ENCODE measurements at regions not wholly inside any gene's neighbourhood (a gene's known extent, or its start where the extent isn't known, plus 50 kb on each side); places are given as distances from the start of the nearest gene placed in this dataset.

DNA sequence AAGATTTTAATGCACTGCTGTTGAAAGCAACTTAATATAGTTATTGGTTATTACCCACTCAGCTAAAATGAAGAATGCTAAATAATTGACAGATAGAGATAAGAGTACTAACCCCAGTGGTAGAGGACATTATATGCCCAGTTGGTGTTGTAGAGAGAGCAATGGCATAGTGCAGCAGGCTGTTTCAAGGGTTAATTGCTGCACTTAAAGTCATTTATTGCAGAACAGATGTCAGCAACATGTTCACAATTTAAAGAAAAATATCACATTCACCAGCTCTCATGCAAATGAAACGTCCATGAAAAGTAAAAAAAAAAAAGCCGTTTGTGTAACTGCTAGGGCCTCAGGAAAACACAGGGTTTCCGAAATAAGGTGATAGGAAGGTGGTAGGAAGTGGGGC, 254.6 kb downstream of the MTRR start:
- Histone ChIP-seq H3K4me2 (no peak overlapping the region), H3K4me3 (no peak overlapping the region), H3K36me3 (no peaks in the 10 kb centered on the region), H3K4me1 (no peaks in the 10 kb centered on the region), H3K9me3 (ENCODE audit: low read depth) (no peaks in the 10 kb centered on the region), H3K9ac (no peak overlapping the region), H4K20me1 (ENCODE audit: low read depth) (no peaks in the 10 kb centered on the region), H3K79me2 (ENCODE audit: low read depth) (no peaks in the 10 kb centered on the region), H3K27ac (no peak overlapping the region), H3F3A (ENCODE audit: low read depth) (no peaks in the 10 kb centered on the region), H3K27me3 (no peaks in the 10 kb centered on the region), H2AFZ (replicated peaks) (no peak overlapping the region)
- Mint-ChIP-seq H3K4me3 (no peak overlapping the region), H3K4me1 (no peaks in the 10 kb centered on the region), H3K27ac (no peak overlapping the region), H3K27me3 (ENCODE audit: insufficient read depth, low read depth) (no peaks in the 10 kb centered on the region), H3K36me3 (no peaks in the 10 kb centered on the region), H3K9me3 (no peaks in the 10 kb centered on the region)
- TF ChIP-seq EZH2 (IDR thresholded peaks at IDR 0.05) (no peak), EZH2phosphoT487 (IDR thresholded peaks at IDR 0.05) (no peak)
- TF ChIP-seq, protein P1, sequence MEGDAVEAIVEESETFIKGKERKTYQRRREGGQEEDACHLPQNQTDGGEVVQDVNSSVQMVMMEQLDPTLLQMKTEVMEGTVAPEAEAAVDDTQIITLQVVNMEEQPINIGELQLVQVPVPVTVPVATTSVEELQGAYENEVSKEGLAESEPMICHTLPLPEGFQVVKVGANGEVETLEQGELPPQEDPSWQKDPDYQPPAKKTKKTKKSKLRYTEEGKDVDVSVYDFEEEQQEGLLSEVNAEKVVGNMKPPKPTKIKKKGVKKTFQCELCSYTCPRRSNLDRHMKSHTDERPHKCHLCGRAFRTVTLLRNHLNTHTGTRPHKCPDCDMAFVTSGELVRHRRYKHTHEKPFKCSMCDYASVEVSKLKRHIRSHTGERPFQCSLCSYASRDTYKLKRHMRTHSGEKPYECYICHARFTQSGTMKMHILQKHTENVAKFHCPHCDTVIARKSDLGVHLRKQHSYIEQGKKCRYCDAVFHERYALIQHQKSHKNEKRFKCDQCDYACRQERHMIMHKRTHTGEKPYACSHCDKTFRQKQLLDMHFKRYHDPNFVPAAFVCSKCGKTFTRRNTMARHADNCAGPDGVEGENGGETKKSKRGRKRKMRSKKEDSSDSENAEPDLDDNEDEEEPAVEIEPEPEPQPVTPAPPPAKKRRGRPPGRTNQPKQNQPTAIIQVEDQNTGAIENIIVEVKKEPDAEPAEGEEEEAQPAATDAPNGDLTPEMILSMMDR (IDR thresholded peaks at IDR 0.05), result no peak
- no peak for DNase-seq (ENCODE audit: low spot score)

- Mint-ChIP-seq H3K4me3 (no peak overlapping the region), H3K4me1 (peaks cover 5% of the 10 kb centered on the region), H3K9me3 (no peaks in the 10 kb centered on the region), H3K27ac (no peak overlapping the region), H3K27me3 (ENCODE audit: insufficient read depth, low read depth) (no peaks in the 10 kb centered on the region), H3K36me3 (no peaks in the 10 kb centered on the region)
- Histone ChIP-seq H3K79me2 (ENCODE audit: low read depth) (no peaks in the 10 kb centered on the region), H3F3A (ENCODE audit: low read depth) (no peaks in the 10 kb centered on the region), H3K9ac (no peak overlapping the region), H3K27me3 (no peaks in the 10 kb centered on the region), H3K9me3 (ENCODE audit: low read depth) (no peaks in the 10 kb centered on the region), H3K36me3 (no peaks in the 10 kb centered on the region), H3K4me2 (no peak overlapping the region), H3K4me1 (no peaks in the 10 kb centered on the region), H2AFZ (replicated peaks) (no peak overlapping the region), H3K4me3 (no peak overlapping the region), H3K27ac (no peak overlapping the region), H4K20me1 (ENCODE audit: low read depth) (no peaks in the 10 kb centered on the region)
- DNase-seq (ENCODE audit: low spot score), result no peak
- TF ChIP-seq, protein P1 (IDR thresholded peaks at IDR 0.05), result no peak
- no peak for TF ChIP-seq EZH2 (IDR thresholded peaks at IDR 0.05)
- TF ChIP-seq EZH2phosphoT487 (IDR thresholded peaks at IDR 0.05), result no peak
Measured at GRCh38 chr5:8134609-8135008, 265.7 kb downstream of the MTRR start.

DNA sequence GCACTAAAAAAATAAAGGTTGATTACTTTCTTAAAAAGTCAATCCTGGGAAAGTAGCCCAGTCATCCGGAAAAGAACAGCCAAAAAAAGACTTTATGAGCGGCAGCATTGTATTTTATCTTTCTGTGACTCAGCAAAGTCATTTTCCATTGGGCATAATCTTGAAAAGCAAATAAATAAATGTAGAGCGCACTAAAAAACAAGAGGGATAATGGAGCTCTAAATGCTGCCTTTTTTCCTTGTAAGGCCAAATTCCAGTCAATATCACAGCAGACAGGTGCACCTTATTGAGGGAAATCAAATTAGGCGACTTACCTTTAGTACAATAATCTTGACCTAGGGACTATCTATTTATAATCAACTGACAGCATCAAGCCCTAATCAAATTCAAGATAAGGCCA, 266.8 kb downstream of the MTRR start:
- Mint-ChIP-seq H3K36me3 (no peaks in the 10 kb centered on the region), H3K9me3 (no peaks in the 10 kb centered on the region), H3K4me1 (peaks cover 5% of the 10 kb centered on the region), H3K27me3 (ENCODE audit: insufficient read depth, low read depth) (no peaks in the 10 kb centered on the region), H3K4me3 (no peak overlapping the region), H3K27ac (no peak overlapping the region)
- no peaks in the 10 kb centered on the region for H3K27me3 ChIP-seq
- H3K36me3 ChIP-seq, result no peaks in the 10 kb centered on the region
- no peak overlapping the region for H3K27ac ChIP-seq
- H3K4me2 ChIP-seq, result no peak overlapping the region
- H3K4me1 ChIP-seq, result no peaks in the 10 kb centered on the region
- H3F3A ChIP-seq (ENCODE audit: low read depth), result no peaks in the 10 kb centered on the region
- no peak for DNase-seq (ENCODE audit: low spot score)
- no peaks in the 10 kb centered on the region for H3K79me2 ChIP-seq (ENCODE audit: low read depth)
- no peak overlapping the region for H3K4me3 ChIP-seq
- TF ChIP-seq, protein P1 (IDR thresholded peaks at IDR 0.05), result no peak
- no peak for TF ChIP-seq EZH2 (IDR thresholded peaks at IDR 0.05)
- no peak for TF ChIP-seq EZH2phosphoT487 (IDR thresholded peaks at IDR 0.05)
- no peak overlapping the region for H3K9ac ChIP-seq
- H2AFZ ChIP-seq (replicated peaks), result no peak overlapping the region
- no peaks in the 10 kb centered on the region for H3K9me3 ChIP-seq (ENCODE audit: low read depth)
- H4K20me1 ChIP-seq (ENCODE audit: low read depth), result no peaks in the 10 kb centered on the region

DNA sequence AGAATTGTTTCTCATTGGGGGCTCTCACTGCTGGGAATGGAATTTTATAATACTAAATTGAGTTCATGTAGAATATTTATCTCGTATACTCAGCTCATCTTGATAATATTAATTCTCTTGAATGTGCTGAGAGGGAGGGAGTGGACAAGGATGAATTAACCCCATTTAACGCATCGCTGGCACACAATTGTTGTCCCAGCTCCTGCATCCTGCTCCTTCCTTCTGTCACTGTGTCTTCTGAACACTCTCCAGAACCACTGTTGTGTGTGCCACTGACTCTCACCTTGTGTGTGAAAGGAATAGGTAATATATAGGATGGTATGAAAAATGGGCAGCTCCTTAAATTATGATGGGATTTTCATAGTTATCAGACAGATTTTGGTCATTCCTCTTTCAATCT, 267.3 kb downstream of the MTRR start:
- no peak overlapping the region for H3K27ac ChIP-seq
- no peak overlapping the region for H3K4me3 ChIP-seq
- H4K20me1 ChIP-seq (ENCODE audit: low read depth), result no peaks in the 10 kb centered on the region
- H3K79me2 ChIP-seq (ENCODE audit: low read depth), result no peaks in the 10 kb centered on the region
- H3K36me3 Mint-ChIP-seq, result no peaks in the 10 kb centered on the region
- no peak overlapping the region for H2AFZ ChIP-seq (replicated peaks)
- H3K9ac ChIP-seq, result no peak overlapping the region
- TF ChIP-seq EZH2 (IDR thresholded peaks at IDR 0.05) (no peak), EZH2phosphoT487 (IDR thresholded peaks at IDR 0.05) (no peak)
- TF ChIP-seq, protein P1 (IDR thresholded peaks at IDR 0.05), result no peak
- no peaks in the 10 kb centered on the region for H3K27me3 Mint-ChIP-seq (ENCODE audit: insufficient read depth, low read depth)
- no peak for DNase-seq (ENCODE audit: low spot score)
- no peak overlapping the region for H3K4me3 Mint-ChIP-seq
- H3K36me3 ChIP-seq, result no peaks in the 10 kb centered on the region
- H3K9me3 Mint-ChIP-seq, result no peaks in the 10 kb centered on the region
- H3K27me3 ChIP-seq, result no peaks in the 10 kb centered on the region
- H3K9me3 ChIP-seq (ENCODE audit: low read depth), result no peaks in the 10 kb centered on the region
- no peaks in the 10 kb centered on the region for H3K4me1 ChIP-seq
- H3K27ac Mint-ChIP-seq, result no peak overlapping the region
- no peak overlapping the region for H3K4me2 ChIP-seq
- peaks cover 5% of the 10 kb centered on the region for H3K4me1 Mint-ChIP-seq
- no peaks in the 10 kb centered on the region for H3F3A ChIP-seq (ENCODE audit: low read depth)
